Activated T-cell treated with anti-CD3 and anti-CD28 coated beads, Interleukin-2, amount 50 U/mL, for 4 hours (primary cell): ENCODE measurements at regions not wholly inside any gene's neighbourhood (a gene's known extent, or its start where the extent isn't known, plus 50 kb on each side); places are given as distances from the start of the nearest gene placed in this dataset.
A peak's percentile ranks its signal among the peaks of the same experiment; 100 is the strongest.

ENCODE experiments used
- ATAC-seq, 2 donors: fragments of 200-7000 bp; cut with Tn5 transposase; one replicate each; pipeline ENCODE4 v1.10.0; 2021
- DNase-seq: peaks from one replicate; pipeline ENCODE4 v3.0.0-alpha.2; 2020
- H3K27me3 Mint-ChIP-seq: one replicate; pipeline ENCODE4 v1.8.0; 2021; ENCODE audit warnings: low read depth, mixed read lengths
- H3K36me3 Mint-ChIP-seq: one replicate; pipeline ENCODE4 v1.8.0; 2022; ENCODE audit warnings: mixed read lengths; ENCODE audit not compliant: insufficient read depth
- H3K4me1 Mint-ChIP-seq: one replicate; pipeline ENCODE4 v1.8.0; 2021; ENCODE audit warnings: low read depth, mixed read lengths
- H3K4me3 Mint-ChIP-seq: one replicate; pipeline ENCODE4 v1.8.0; 2021; ENCODE audit warnings: mild to moderate bottlenecking, moderate library complexity, mixed read lengths
- H3K9me3 Mint-ChIP-seq: one replicate; pipeline ENCODE4 v1.8.0; 2021; ENCODE audit warnings: mixed read lengths

DNA sequence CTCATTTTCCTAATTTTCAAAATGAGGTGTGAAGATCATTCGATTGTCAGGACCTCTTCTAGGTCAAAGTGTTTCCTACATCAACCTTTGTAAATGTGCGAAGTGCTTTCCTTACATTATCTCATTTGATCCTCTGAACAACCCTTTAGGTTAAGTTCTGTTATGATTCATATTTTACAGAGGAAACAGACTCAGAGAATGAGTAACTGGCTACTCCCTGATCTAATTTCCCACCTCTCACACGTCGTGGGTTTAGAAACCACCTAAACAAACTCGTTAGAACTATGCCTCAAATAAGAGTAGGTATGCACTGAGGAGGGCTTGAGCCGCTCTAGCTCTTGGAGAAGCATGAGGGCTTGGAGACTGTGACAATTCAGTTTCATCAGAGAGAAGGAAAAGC is 148.6 kb downstream of the CD47 start:
- peak; percentile 99 for ATAC-seq
- Mint-ChIP-seq H3K4me3 (no peak overlapping the region), H3K27me3 (no peaks in the 10 kb centered on the region), H3K36me3 (no peaks in the 10 kb centered on the region), H3K9me3 (no peaks in the 10 kb centered on the region), H3K4me1 (peaks cover 26% of the 10 kb centered on the region)
- DNase-seq = no peak

- no peak overlapping the region for H3K4me3 Mint-ChIP-seq
- peaks cover 26% of the 10 kb centered on the region for H3K4me1 Mint-ChIP-seq
Observed at GRCh38 chr3:107939691-107940442, 151.0 kb downstream of the CD47 start.

DNA sequence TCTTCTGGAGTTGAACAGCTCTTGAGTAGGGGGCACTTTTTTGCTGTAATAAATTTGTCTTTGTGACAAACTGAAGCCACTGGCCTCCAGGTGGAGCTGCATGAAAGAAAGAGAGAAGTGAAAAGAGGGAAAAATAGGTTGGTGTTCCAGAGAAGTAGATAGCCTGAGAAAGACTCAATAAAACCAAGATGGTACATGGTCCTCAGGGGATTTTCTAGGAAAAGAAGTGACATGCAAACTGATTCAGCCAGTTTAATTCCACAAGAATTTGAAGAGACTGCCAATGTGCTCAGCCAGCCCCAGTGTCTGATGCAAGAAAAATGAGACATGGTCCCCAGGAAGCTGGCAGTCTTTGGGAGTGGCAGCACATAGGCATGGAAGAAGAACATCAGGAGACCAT is 152.7 kb downstream of the CD47 start:
- ATAC-seq = no peak
- no peak for DNase-seq
- Mint-ChIP-seq H3K4me1 (peaks cover 22% of the 10 kb centered on the region), H3K27me3 (no peaks in the 10 kb centered on the region), H3K36me3 (peaks cover 3% of the 10 kb centered on the region), H3K4me3 (no peak overlapping the region), H3K9me3 (peaks cover 6% of the 10 kb centered on the region)

More at GRCh38 chr3:107939691-107940442, 151.0 kb downstream of the CD47 start:
- Mint-ChIP-seq H3K27me3 (no peaks in the 10 kb centered on the region), H3K9me3 (no peaks in the 10 kb centered on the region), H3K36me3 (no peaks in the 10 kb centered on the region)
- no peak for ATAC-seq
- no peak for DNase-seq

DNA sequence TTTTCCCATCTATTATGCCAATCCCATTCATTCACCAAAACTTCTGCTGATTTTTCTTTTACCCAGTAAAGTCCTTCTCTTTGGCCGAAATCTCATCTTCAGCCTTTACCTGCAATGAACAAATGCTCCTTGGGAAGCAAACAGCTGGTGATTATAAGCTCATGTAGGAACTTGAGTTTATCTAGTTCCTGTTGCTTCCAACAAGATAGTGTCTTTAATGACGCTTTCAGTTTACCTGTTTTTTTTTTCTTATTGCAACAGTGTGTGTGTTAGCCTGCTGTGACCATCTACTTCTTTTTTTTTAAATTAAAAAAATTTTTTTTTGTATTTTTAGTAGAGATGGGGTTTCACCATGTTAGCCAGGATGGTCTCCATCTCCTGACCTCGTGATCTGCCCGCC is 156.0 kb downstream of the CD47 start:
- Mint-ChIP-seq H3K9me3 (peaks cover 11% of the 10 kb centered on the region), H3K36me3 (peaks cover 3% of the 10 kb centered on the region), H3K4me3 (no peak overlapping the region), H3K4me1 (peaks cover 4% of the 10 kb centered on the region), H3K27me3 (peaks cover 2% of the 10 kb centered on the region)
- DNase-seq (no peak), ATAC-seq (no peak)

GRCh38 chr3:107933450-107933849 is 157.4 kb downstream of the CD47 start:
- peaks cover 4% of the 10 kb centered on the region for H3K4me1 Mint-ChIP-seq
- ATAC-seq (no peak), DNase-seq (no peak)
- H3K36me3 Mint-ChIP-seq = peaks cover 3% of the 10 kb centered on the region
- H3K9me3 Mint-ChIP-seq = peaks cover 11% of the 10 kb centered on the region
- no peak overlapping the region for H3K4me3 Mint-ChIP-seq
- peaks cover 2% of the 10 kb centered on the region for H3K27me3 Mint-ChIP-seq

- Mint-ChIP-seq H3K36me3 (peaks cover 3% of the 10 kb centered on the region), H3K4me3 (no peak overlapping the region), H3K4me1 (peaks cover 13% of the 10 kb centered on the region), H3K27me3 (peaks cover 7% of the 10 kb centered on the region), H3K9me3 (peaks cover 11% of the 10 kb centered on the region)
- DNase-seq (no peak), ATAC-seq (no peak)
Observed at GRCh38 chr3:107931326-107931725, 159.5 kb downstream of the CD47 start.

GRCh38 chr3:107929088-107929487 is 161.7 kb downstream of the CD47 start:
- peaks cover 7% of the 10 kb centered on the region for H3K27me3 Mint-ChIP-seq
- no peak overlapping the region for H3K4me3 Mint-ChIP-seq
- no peak for ATAC-seq
- peaks cover 3% of the 10 kb centered on the region for H3K36me3 Mint-ChIP-seq
- DNase-seq = no peak
- peaks cover 11% of the 10 kb centered on the region for H3K9me3 Mint-ChIP-seq
- H3K4me1 Mint-ChIP-seq = peaks cover 13% of the 10 kb centered on the region

DNA sequence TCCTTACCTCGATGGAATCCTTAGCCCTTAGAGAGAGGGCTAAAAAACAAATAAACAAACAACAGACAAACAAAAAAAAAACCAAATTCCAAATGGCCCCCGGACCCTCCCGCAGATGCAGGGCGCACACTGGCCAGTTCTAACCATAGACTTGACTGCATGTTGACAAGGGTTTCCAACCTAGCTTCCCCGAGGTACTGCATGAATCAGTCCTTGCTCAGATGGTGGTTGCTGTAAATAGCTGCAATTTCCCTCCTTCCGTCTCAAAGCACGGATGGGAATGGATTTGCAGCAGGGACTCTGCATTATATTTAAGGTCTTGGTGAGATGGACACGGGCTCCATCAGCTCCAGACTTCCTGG is 162.8 kb downstream of the CD47 start:
- Mint-ChIP-seq H3K27me3 (peaks cover 7% of the 10 kb centered on the region), H3K4me3 (peak overlapping the region; percentile 87), H3K9me3 (peaks cover 4% of the 10 kb centered on the region), H3K36me3 (no peaks in the 10 kb centered on the region), H3K4me1 (peaks cover 13% of the 10 kb centered on the region)
- ATAC-seq (peak; percentile 47 to 59), DNase-seq (no peak)

DNA sequence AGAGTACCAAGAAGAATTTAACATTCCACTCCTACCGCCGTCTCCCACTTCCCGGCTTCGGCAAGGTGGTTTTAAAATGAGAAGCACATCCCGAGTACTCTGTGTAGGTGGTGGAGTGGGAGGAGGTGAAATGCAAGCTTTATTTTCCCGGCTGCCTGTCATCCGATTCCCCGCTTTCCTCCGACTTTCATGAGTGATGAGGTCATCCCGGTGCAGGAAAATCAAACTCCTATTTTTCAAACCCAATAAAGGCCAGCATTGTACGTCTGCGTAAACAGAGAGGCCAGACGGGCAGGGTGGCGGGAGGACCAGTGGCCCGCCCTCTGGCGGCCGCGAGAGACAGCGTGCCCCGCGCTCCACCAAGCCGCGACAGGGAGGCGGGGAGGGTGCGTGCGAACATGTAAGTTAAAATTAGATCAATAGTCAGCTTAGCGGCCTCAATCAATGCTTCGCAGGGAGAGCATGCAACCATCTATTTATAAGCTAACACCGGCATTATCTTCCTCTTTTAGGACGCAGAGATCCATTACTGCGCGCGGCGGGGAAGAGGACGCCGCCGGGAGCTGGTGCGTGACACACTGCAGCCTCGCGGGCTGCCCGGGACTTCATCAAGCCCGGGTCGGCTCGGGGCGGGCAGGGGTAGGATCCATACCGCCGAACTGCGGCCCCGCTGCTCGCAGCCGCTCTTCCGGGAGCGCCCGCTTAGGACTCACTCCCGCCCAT is 163.3 kb downstream of the CD47 start:
- DNase-seq (peak; percentile 62), ATAC-seq (peak; percentile 95 to 96)
- no peaks in the 10 kb centered on the region for H3K9me3 Mint-ChIP-seq
- peaks cover 7% of the 10 kb centered on the region for H3K27me3 Mint-ChIP-seq
- H3K36me3 Mint-ChIP-seq = no peaks in the 10 kb centered on the region
- H3K4me3 Mint-ChIP-seq = peak overlapping the region; percentile 87
- peaks cover 13% of the 10 kb centered on the region for H3K4me1 Mint-ChIP-seq

DNA sequence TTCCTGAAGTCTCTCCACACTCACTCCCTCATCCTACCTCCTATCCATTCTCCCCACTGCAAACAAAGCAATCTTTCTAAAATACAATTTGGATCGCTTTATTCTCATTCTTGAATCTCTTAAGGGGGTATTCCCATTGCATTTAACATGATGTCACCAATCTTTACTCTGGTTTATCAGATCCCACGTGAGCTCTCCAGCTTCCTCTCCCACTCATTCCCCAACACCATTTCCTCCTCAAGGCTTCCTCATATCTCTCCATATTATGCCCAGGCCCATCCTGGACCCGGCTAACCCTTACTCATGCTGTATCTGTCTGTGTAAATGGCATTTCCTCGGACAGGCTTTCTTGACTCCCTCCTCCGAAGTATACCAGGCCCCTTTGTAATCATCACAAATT is 165.0 kb downstream of the CD47 start:
- H3K9me3 Mint-ChIP-seq = no peaks in the 10 kb centered on the region
- peaks cover 9% of the 10 kb centered on the region for H3K27me3 Mint-ChIP-seq
- H3K4me3 Mint-ChIP-seq = no peak overlapping the region
- no peaks in the 10 kb centered on the region for H3K36me3 Mint-ChIP-seq
- DNase-seq (no peak), ATAC-seq (no peak)
- peaks cover 13% of the 10 kb centered on the region for H3K4me1 Mint-ChIP-seq

DNA sequence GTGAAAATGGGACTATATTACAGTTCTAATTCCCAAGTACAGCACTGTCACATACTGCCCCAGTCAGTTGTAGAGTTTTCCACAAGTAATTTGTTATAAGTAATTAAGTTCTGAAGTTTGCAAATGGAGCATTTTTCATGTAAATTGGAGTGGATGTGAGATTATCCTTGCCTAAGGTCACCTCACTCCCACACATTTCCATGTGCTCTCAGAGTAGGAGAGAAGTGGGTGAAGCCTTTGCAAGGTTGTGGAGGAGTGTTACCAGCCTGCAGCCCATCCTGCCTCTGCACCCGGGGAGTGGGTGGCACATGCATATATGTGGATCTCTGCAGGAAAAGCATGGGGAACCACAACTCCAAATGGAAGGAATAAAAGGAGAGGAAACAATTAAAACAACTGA is 169.8 kb downstream of the CD47 start:
- no peak for ATAC-seq

GRCh38 chr3:107920538-107920937 is 170.3 kb downstream of the CD47 start:
- H3K9me3 Mint-ChIP-seq = no peaks in the 10 kb centered on the region
- no peaks in the 10 kb centered on the region for H3K36me3 Mint-ChIP-seq
- H3K4me3 Mint-ChIP-seq = no peak overlapping the region
- DNase-seq (no peak), ATAC-seq (peak; percentile 27 to 35)
- H3K27me3 Mint-ChIP-seq = peaks cover 23% of the 10 kb centered on the region
- no peaks in the 10 kb centered on the region for H3K4me1 Mint-ChIP-seq

More for the DNA sequence above, 169.8 kb downstream of the CD47 start:
- H3K4me1 Mint-ChIP-seq = no peaks in the 10 kb centered on the region
- H3K36me3 Mint-ChIP-seq = no peaks in the 10 kb centered on the region
- peaks cover 21% of the 10 kb centered on the region for H3K27me3 Mint-ChIP-seq
- DNase-seq = no peak
- no peak overlapping the region for H3K4me3 Mint-ChIP-seq
- no peaks in the 10 kb centered on the region for H3K9me3 Mint-ChIP-seq

GRCh38 chr3:107919239-107919638 is 171.6 kb downstream of the CD47 start:
- no peak for ATAC-seq
- Mint-ChIP-seq H3K4me1 (no peaks in the 10 kb centered on the region), H3K27me3 (peaks cover 23% of the 10 kb centered on the region), H3K36me3 (no peaks in the 10 kb centered on the region), H3K9me3 (no peaks in the 10 kb centered on the region), H3K4me3 (no peak overlapping the region)
- no peak for DNase-seq

DNA sequence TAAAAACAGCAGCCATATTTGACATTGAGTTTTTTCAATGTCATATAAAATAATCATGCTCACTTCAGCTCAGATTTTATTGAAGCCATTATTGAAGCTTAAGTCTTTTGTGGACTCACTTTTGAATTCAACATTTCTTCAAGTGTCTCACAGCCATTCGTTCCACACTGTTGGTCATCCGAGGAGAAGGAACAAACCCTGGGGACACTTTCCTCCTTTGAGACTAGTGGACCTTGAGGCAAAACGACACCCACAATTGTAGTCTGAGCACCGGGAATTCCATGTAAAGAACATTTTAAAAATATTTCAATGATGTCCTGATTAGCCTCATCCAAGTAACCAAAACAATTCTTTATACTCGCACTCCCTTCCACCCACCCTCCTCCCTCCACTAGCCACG is 174.7 kb downstream of the CD47 start:
- Mint-ChIP-seq H3K27me3 (peaks cover 20% of the 10 kb centered on the region), H3K9me3 (no peaks in the 10 kb centered on the region), H3K4me1 (peaks cover 3% of the 10 kb centered on the region), H3K36me3 (no peaks in the 10 kb centered on the region), H3K4me3 (no peak overlapping the region)
- ATAC-seq (no peak), DNase-seq (no peak)

- H3K4me3 Mint-ChIP-seq = no peak overlapping the region
- peaks cover 19% of the 10 kb centered on the region for H3K27me3 Mint-ChIP-seq
- no peaks in the 10 kb centered on the region for H3K36me3 Mint-ChIP-seq
- no peaks in the 10 kb centered on the region for H3K9me3 Mint-ChIP-seq
- no peak for ATAC-seq
- no peak for DNase-seq
- H3K4me1 Mint-ChIP-seq = peaks cover 4% of the 10 kb centered on the region
Observed at GRCh38 chr3:107915706-107916105, 175.1 kb downstream of the CD47 start.
